Adrenal gland (tissue), 9 donors: ENCODE measurements at regions not wholly inside any gene's neighbourhood (a gene's known extent, or its start where the extent isn't known, plus 50 kb on each side); places are given as distances from the start of the nearest gene placed in this dataset.

Source experiments
- DNase-seq, 7 donors: peaks; one replicate each; pipeline ENCODE4 v3.0.0-alpha.2; 2019 to 2020
- H3K27ac ChIP-seq, 5 donors: fragments of 200-600 bp; sonication (generic) in 4 of 5; 1 replicate in 3 of 5; 2 replicates in 2 of 5; pipeline versions ENCODE4 v1.5.1 to v1.8.0; 2016 to 2020; ENCODE audit warnings: mild to moderate bottlenecking in 1 of 5
- H3K27me3 ChIP-seq: fragments of 200-600 bp; 2 replicates; pipeline ENCODE4 v1.8.0; 2021
- H3K36me3 ChIP-seq, 2 donors: fragments of 200-600 bp; replicated peaks in 1 of 2; 1 replicate in 1 of 2; 2 replicates in 1 of 2; pipeline versions ENCODE4 v1.5.1 to v1.8.0; 2018 to 2022
- H3K4me1 ChIP-seq, 2 donors: fragments of 200-600 bp; replicated peaks in 1 of 2; 1 replicate in 1 of 2; 2 replicates in 1 of 2; pipeline versions ENCODE4 v1.5.1 to v1.8.0; 2018 to 2021
- H3K4me3 ChIP-seq, 4 donors: fragments of 200-600 bp; sonication (generic) in 3 of 4; one replicate each; pipeline ENCODE4 v1.5.1; 2016 to 2018
- H3K9me3 ChIP-seq, 3 donors: fragments of 200-600 bp; sonication (generic) in 1 of 3; replicated peaks in 1 of 3; 1 replicate in 2 of 3; 2 replicates in 1 of 3; pipeline versions ENCODE4 v1.5.1 to v1.8.0; 2016 to 2021
- POLR2A ChIP-seq, 2 donors: fragments of 450-650 bp; IDR thresholded peaks; one replicate each; pipeline ENCODE4 v1.6.1; 2017; ENCODE audit warnings: antibody characterized with exemption in 2 of 2, mild to moderate bottlenecking in 2 of 2, moderate library complexity in 1 of 2
- WGBS, 4 donors: extraction: QIAGEN DNeasy Blood & Tissue Kit in 2 of 4; methylation state at CpG; one replicate each; pipeline versions ENCODE4 v1.1.5 to v1.1.7; 2013 to 2017; 5-methylcytosine and 5-hydroxymethylcytosine counted together
- intact Hi-C, 2 donors: fragments of 100-400 bp; cut with DNase I; formaldehyde crosslinking; loops; one replicate each; pipeline versions ENCODE4 v1.14.1 to v1.15.0; 2022 to 2023
- TF ChIP-seq, protein P1 (sequence below), 6 experiments: fragments of 450-650 bp in 4 of 6; fragments of 200-600 bp in 2 of 6; sonication (generic) in 1 of 6; IDR thresholded peaks; 1 replicate in 5 of 6; 2 replicates in 1 of 6; pipeline versions ENCODE4 v1.5.1 to v1.8.0; 2016 to 2021; ENCODE audit warnings: antibody characterized with exemption in 6 of 6, mild to moderate bottlenecking in 2 of 6, moderate library complexity in 1 of 6
- donor health status: healthy with polysubstance abuse.
- donor health status: Bipolar disorder and iron deficiency.
- donor health status: DM: yes; HTN: yes; CAD: no.
- donor health status: DM: no; HTN: no; CAD: no.
- donor health status: DM: no; HTN: no; CAD: no.

- H3K27ac ChIP-seq = no peak overlapping the region
- H3K27me3 ChIP-seq = no peaks in the 10 kb centered on the region
- TF ChIP-seq, protein P1, sequence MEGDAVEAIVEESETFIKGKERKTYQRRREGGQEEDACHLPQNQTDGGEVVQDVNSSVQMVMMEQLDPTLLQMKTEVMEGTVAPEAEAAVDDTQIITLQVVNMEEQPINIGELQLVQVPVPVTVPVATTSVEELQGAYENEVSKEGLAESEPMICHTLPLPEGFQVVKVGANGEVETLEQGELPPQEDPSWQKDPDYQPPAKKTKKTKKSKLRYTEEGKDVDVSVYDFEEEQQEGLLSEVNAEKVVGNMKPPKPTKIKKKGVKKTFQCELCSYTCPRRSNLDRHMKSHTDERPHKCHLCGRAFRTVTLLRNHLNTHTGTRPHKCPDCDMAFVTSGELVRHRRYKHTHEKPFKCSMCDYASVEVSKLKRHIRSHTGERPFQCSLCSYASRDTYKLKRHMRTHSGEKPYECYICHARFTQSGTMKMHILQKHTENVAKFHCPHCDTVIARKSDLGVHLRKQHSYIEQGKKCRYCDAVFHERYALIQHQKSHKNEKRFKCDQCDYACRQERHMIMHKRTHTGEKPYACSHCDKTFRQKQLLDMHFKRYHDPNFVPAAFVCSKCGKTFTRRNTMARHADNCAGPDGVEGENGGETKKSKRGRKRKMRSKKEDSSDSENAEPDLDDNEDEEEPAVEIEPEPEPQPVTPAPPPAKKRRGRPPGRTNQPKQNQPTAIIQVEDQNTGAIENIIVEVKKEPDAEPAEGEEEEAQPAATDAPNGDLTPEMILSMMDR (IDR thresholded peaks at IDR 0.05) = no peak
- no peak for TF ChIP-seq POLR2A (IDR thresholded peaks at IDR 0.05)
- 58 to 87% (median 80%) methylated on average over 1 to 4 of the region's 4 CpGs for WGBS, 4 donors
- no peaks in the 10 kb centered on the region for H3K9me3 ChIP-seq
- no peak overlapping the region for H3K4me3 ChIP-seq
- DNase-seq = no peak
- intact Hi-C loops = no loop called here
- H3K36me3 ChIP-seq = no peaks in the 10 kb centered on the region
- H3K4me1 ChIP-seq = no peaks in the 10 kb centered on the region
Measured at GRCh38 chr4:171594293-171594692, 218.9 kb upstream of the GALNTL6 start.

- no peak overlapping the region for H3K4me3 ChIP-seq
- 30 to 47% (median 31%) methylated on average over 2 of the region's 2 CpGs for WGBS, 4 donors
- no peaks in the 10 kb centered on the region for H3K4me1 ChIP-seq
- DNase-seq = no peak
- H3K27me3 ChIP-seq = no peaks in the 10 kb centered on the region
- no peaks in the 10 kb centered on the region for H3K9me3 ChIP-seq
- TF ChIP-seq, protein P1 (IDR thresholded peaks at IDR 0.05) = no peak
- no peak for TF ChIP-seq POLR2A (IDR thresholded peaks at IDR 0.05)
- no peaks in the 10 kb centered on the region for H3K36me3 ChIP-seq
- no peak overlapping the region for H3K27ac ChIP-seq
- intact Hi-C loops = no loop called here
Measured at GRCh38 chr4:171590716-171591115, 222.5 kb upstream of the GALNTL6 start.

- Histone ChIP-seq H3K27me3 (no peaks in the 10 kb centered on the region), H3K9me3 (no peaks in the 10 kb centered on the region), H3K36me3 (no peaks in the 10 kb centered on the region), H3K4me3 (no peak overlapping the region), H3K27ac (no peak overlapping the region), H3K4me1 (no peaks in the 10 kb centered on the region)
- 76 to 82% (median 78%) methylated on average over 5 of the region's 5 CpGs for WGBS, 4 donors
- TF ChIP-seq POLR2A (IDR thresholded peaks at IDR 0.05) = no peak
- TF ChIP-seq, protein P1 (IDR thresholded peaks at IDR 0.05) = no peak
- DNase-seq = no peak
- intact Hi-C loops = no loop called here
Measured at GRCh38 chr4:171588764-171589163, 224.4 kb upstream of the GALNTL6 start.

GRCh38 chr4:171588051-171588545, 225.1 kb upstream of the GALNTL6 start:
- intact Hi-C loops = no loop called here
- Histone ChIP-seq H3K27ac (no peak overlapping the region), H3K4me3 (no peak overlapping the region), H3K36me3 (no peaks in the 10 kb centered on the region), H3K4me1 (no peaks in the 10 kb centered on the region), H3K9me3 (no peaks in the 10 kb centered on the region), H3K27me3 (no peaks in the 10 kb centered on the region)
- 55 to 72% (median 64%) methylated on average over 3 of the region's 3 CpGs for WGBS, 4 donors
- no peak for DNase-seq
- no peak for TF ChIP-seq POLR2A (IDR thresholded peaks at IDR 0.05)
- TF ChIP-seq, protein P1 (IDR thresholded peaks at IDR 0.05) = no peak
